Naive B cell (primary cell): ENCODE measurements at regions not wholly inside any gene's neighbourhood (a gene's known extent, or its start where the extent isn't known, plus 50 kb on each side); places are given as distances from the start of the nearest gene placed in this dataset.

Source experiments
- ATAC-seq, 2 donors: fragments of 150-1000 bp; cut with Tn5 transposase; 2 replicates each; pipeline ENCODE4 v1.10.0; 2021; ENCODE audit warnings: low read depth in 2 of 2, mild to moderate bottlenecking in 2 of 2, moderate library complexity in 2 of 2
- DNase-seq: peaks from one replicate; pipeline ENCODE4 v3.0.0; 2022
- H3K27ac Mint-ChIP-seq, 6 donors: one replicate each; pipeline ENCODE4 v1.8.0; 2020 to 2022; ENCODE audit warnings: mild to moderate bottlenecking in 6 of 6, mixed read lengths in 6 of 6, moderate library complexity in 5 of 6, inconsistent platforms in 2 of 6
- H3K27me3 Mint-ChIP-seq, 3 donors: one replicate each; pipeline ENCODE4 v1.8.0; 2021 to 2022; ENCODE audit warnings: mixed read lengths in 3 of 3, mild to moderate bottlenecking in 1 of 3
- H3K36me3 Mint-ChIP-seq, 2 donors: one replicate each; pipeline ENCODE4 v1.8.0; 2020 to 2022; ENCODE audit warnings: mixed read lengths in 2 of 2, inconsistent platforms in 1 of 2, mild to moderate bottlenecking in 1 of 2
- H3K4me1 Mint-ChIP-seq, 3 donors: one replicate each; pipeline ENCODE4 v1.8.0; 2020 to 2022; ENCODE audit warnings: mixed read lengths in 3 of 3, inconsistent platforms in 1 of 3, mild to moderate bottlenecking in 1 of 3, moderate library complexity in 1 of 3
- H3K4me3 Mint-ChIP-seq, 8 donors: one replicate each; pipeline ENCODE4 v1.8.0; 2020 to 2022; ENCODE audit warnings: mild to moderate bottlenecking in 8 of 8, mixed read lengths in 8 of 8, moderate library complexity in 8 of 8, inconsistent platforms in 2 of 8
- H3K9me3 Mint-ChIP-seq, 7 donors: one replicate each; pipeline ENCODE4 v1.8.0; 2020 to 2022; ENCODE audit warnings: mixed read lengths in 7 of 7, mild to moderate bottlenecking in 5 of 7, inconsistent platforms in 2 of 7, moderate library complexity in 1 of 7

- DNase-seq (no peak), ATAC-seq (no peak)
- H3K36me3 Mint-ChIP-seq, result no peaks in the 10 kb centered on the region
- H3K4me1 Mint-ChIP-seq, result no peaks in the 10 kb centered on the region
- no peak overlapping the region for H3K4me3 Mint-ChIP-seq
- H3K9me3 Mint-ChIP-seq, result peaks cover 4 to 31% (median 10%) of the 10 kb centered on the region in 7 donors
- no peaks in the 10 kb centered on the region for H3K27me3 Mint-ChIP-seq
- no peak overlapping the region for H3K27ac Mint-ChIP-seq
Observed at GRCh38 chr3:118262800-118263402, 771.7 kb downstream of the IGSF11 start.

GRCh38 chr3:118267588-118267987 lies 767.1 kb downstream of the IGSF11 start:
- H3K4me1 Mint-ChIP-seq, result no peaks in the 10 kb centered on the region
- no peak overlapping the region for H3K4me3 Mint-ChIP-seq
- peaks cover 3 to 30% (median 7%) of the 10 kb centered on the region in 7 donors for H3K9me3 Mint-ChIP-seq
- H3K27me3 Mint-ChIP-seq, result no peaks in the 10 kb centered on the region
- no peaks in the 10 kb centered on the region for H3K36me3 Mint-ChIP-seq
- ATAC-seq, result no peak
- no peak overlapping the region for H3K27ac Mint-ChIP-seq
- no peak for DNase-seq

DNA sequence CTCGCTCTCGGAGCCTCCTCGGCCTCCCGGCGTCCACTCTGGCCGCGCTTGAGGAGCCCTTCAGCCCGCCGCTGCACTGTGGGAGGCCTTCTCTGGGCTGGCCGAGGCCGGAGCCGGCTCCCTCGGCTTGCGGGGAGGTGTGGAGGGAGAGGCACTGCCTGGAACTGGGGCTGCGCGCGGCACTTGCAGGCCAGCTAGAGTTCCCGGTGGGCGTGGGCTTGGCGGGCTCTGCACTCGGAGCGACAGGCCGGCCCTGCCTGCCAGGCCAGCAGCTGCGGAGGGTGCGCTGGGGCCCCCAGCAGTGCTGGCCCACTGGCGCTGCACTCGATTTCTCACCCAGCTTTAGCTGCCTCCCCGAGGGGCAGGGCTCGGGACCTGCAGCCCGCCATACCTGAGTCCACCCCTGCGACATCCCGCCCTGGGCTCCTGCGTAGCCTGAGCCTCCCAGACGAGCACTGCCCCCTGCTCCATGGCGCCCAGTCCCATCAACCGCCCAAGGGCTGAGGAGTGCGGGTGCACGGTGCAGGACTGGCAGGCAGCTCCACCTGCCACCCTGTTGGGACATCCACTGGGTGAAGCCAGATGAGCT lies 765.0 kb downstream of the IGSF11 start:
- no peak overlapping the region for H3K27ac Mint-ChIP-seq
- ATAC-seq (no peak), DNase-seq (no peak)
- H3K27me3 Mint-ChIP-seq, result no peaks in the 10 kb centered on the region
- no peaks in the 10 kb centered on the region for H3K36me3 Mint-ChIP-seq
- no peaks in the 10 kb centered on the region for H3K4me1 Mint-ChIP-seq
- H3K9me3 Mint-ChIP-seq, result peaks cover 0 to 20% (median 8%) of the 10 kb centered on the region in 7 donors
- H3K4me3 Mint-ChIP-seq, result no peak overlapping the region

DNA sequence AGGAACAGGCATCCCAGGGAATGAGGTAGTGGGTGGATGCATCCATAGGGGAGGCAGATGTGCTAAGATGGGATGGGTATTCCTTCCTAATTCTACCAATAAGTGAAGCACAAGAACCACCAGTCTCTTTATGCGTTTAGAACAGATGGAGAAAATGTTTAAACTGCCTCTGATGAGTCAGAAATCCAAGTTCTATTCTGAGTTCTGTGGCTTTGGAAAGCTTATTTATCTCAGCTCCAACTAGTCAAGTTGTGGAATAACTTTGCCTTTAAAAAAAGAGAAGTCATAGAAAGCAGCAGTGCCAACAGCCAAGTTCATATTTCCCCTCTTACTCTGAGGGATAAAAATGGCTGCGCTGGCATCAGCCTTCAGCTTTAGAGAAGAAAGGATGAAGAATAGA lies 761.7 kb downstream of the IGSF11 start:
- Mint-ChIP-seq H3K27me3 (no peaks in the 10 kb centered on the region), H3K9me3 (peaks cover 0 to 12% (median 10%) of the 10 kb centered on the region in 7 donors), H3K4me1 (no peaks in the 10 kb centered on the region), H3K4me3 (no peak overlapping the region), H3K36me3 (no peaks in the 10 kb centered on the region), H3K27ac (no peak overlapping the region)
- DNase-seq (no peak), ATAC-seq (no peak)

DNA sequence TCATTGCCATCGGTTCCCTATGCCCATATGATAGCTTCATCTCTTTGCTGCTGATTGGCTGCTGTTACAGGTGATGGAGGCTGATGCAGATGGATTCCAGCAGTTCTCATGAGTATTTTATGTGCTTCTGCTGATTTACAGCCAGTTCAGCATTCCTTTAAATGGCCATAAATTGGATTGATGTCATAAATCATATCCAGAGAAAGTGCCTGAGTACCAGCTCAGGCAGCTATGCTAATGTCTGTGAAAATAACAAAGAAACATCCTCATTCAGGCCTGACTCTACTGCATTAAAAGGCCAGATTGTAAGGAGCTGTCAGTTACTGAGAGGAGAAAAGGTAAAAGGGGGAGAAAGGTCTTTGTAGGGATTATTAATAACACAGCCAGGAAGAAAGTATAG lies 756.8 kb downstream of the IGSF11 start:
- H3K36me3 Mint-ChIP-seq, result no peaks in the 10 kb centered on the region
- H3K9me3 Mint-ChIP-seq, result peaks cover 3 to 22% (median 11%) of the 10 kb centered on the region in 7 donors
- H3K27me3 Mint-ChIP-seq, result no peaks in the 10 kb centered on the region
- no peak overlapping the region for H3K27ac Mint-ChIP-seq
- DNase-seq, result no peak
- no peak for ATAC-seq
- no peaks in the 10 kb centered on the region for H3K4me1 Mint-ChIP-seq
- no peak overlapping the region for H3K4me3 Mint-ChIP-seq

GRCh38 chr3:118292841-118293240 lies 741.8 kb downstream of the IGSF11 start:
- DNase-seq (no peak), ATAC-seq (no peak)
- H3K9me3 Mint-ChIP-seq, result peaks cover 0 to 13% (median 4%) of the 10 kb centered on the region in 7 donors
- H3K36me3 Mint-ChIP-seq, result no peaks in the 10 kb centered on the region
- no peaks in the 10 kb centered on the region for H3K4me1 Mint-ChIP-seq
- no peaks in the 10 kb centered on the region for H3K27me3 Mint-ChIP-seq
- no peak overlapping the region for H3K27ac Mint-ChIP-seq
- H3K4me3 Mint-ChIP-seq, result no peak overlapping the region

DNA sequence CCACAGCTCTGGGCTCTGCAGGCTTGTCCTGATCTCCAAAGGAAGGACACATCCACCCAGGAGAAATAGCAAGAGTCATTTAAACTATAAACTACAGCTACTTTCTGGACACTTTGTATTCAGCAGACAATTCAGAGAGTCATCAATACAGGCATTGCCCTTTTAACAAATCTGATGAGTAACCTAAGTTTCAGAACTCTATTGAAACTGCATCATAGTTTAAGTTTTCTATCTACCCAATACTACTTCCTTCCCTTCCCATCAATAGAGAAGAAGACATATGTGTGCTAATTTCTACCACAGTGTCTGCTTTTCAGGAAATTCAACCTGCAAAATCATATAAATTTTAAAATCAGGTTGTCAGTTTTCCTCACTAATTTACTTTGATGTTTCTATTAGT lies 736.5 kb downstream of the IGSF11 start:
- DNase-seq (no peak), ATAC-seq (no peak)
- Mint-ChIP-seq H3K4me1 (no peaks in the 10 kb centered on the region), H3K4me3 (no peak overlapping the region), H3K36me3 (no peaks in the 10 kb centered on the region), H3K27me3 (no peaks in the 10 kb centered on the region), H3K27ac (no peak overlapping the region), H3K9me3 (peaks cover 0 to 3% (median 0%) of the 10 kb centered on the region in 7 donors)

- ATAC-seq (no peak), DNase-seq (no peak)
- no peaks in the 10 kb centered on the region for H3K4me1 Mint-ChIP-seq
- no peak overlapping the region for H3K4me3 Mint-ChIP-seq
- H3K9me3 Mint-ChIP-seq, result peaks cover 0 to 12% (median 0%) of the 10 kb centered on the region in 7 donors
- no peaks in the 10 kb centered on the region for H3K27me3 Mint-ChIP-seq
- no peaks in the 10 kb centered on the region for H3K36me3 Mint-ChIP-seq
- H3K27ac Mint-ChIP-seq, result no peak overlapping the region
Observed at GRCh38 chr3:118304557-118304956, 730.1 kb downstream of the IGSF11 start.

GRCh38 chr3:118332699-118333098 lies 701.9 kb downstream of the IGSF11 start:
- Mint-ChIP-seq H3K27ac (no peak overlapping the region), H3K27me3 (no peaks in the 10 kb centered on the region), H3K9me3 (peaks cover 7 to 30% (median 21%) of the 10 kb centered on the region in 7 donors), H3K4me1 (no peaks in the 10 kb centered on the region), H3K4me3 (no peak overlapping the region), H3K36me3 (no peaks in the 10 kb centered on the region)
- no peak for ATAC-seq
- DNase-seq, result no peak

DNA sequence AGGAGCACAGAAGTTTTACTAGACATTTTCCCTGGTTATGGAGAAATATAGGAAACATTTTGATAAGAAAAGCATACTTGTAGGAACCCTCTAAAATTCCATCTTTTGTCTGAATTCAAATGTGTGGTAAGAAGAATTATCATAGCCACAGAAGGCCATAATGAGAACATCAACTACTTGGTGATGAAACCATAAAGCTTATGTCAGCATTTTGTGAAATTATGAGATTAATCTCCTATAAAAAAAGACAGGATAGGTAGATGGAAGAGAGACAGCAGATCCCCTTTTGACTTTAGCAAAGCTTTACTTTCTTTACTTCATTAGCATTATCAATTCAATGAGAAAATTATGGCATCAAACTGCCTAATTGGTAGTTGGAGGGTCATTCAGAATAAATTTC lies 697.0 kb downstream of the IGSF11 start:
- no peak for ATAC-seq
- Mint-ChIP-seq H3K9me3 (peaks cover 2 to 18% (median 7%) of the 10 kb centered on the region in 7 donors), H3K36me3 (no peaks in the 10 kb centered on the region), H3K4me3 (no peak overlapping the region), H3K4me1 (no peaks in the 10 kb centered on the region), H3K27me3 (no peaks in the 10 kb centered on the region), H3K27ac (no peak overlapping the region)
- DNase-seq, result no peak

DNA sequence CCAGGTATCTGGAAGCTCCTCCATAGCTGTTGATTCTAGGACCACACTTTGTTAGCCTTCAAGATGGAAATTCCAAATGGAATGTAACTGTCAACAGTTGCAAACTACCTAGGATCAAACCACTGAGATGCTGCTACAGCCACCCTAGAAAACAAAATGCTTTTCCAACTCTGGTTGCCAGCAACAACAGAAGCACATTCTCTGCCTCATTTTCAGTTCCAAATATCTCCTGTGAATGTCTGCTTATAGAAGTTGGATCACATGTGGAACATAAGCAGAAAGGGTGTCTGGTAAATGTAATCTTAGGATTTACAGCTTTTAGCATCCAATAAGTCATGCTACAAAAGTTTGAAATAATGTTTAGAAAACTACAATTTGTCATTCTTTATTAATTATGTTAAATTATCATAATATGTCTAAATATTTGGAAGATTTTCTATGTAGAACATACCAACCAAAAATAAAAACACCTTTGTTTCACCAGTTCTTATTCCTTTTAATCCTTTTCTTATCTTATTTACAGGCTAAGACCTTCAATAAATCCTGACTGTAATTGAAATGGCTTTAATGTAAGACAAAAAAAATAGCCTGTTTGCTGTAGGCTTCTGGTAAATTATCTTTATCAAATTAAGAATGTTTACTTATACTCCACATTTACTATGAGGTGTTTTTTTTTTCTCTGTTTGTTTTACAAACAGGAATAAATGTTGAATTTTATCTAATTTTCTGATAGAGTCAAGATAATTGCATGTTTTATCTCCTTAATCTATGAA lies 687.1 kb downstream of the IGSF11 start:
- Mint-ChIP-seq H3K27me3 (no peaks in the 10 kb centered on the region), H3K4me1 (no peaks in the 10 kb centered on the region), H3K9me3 (peaks cover 3 to 8% (median 6%) of the 10 kb centered on the region in 7 donors), H3K27ac (no peak overlapping the region), H3K36me3 (no peaks in the 10 kb centered on the region), H3K4me3 (no peak overlapping the region)
- DNase-seq (no peak), ATAC-seq (no peak)

- Mint-ChIP-seq H3K9me3 (peaks cover 3 to 9% (median 8%) of the 10 kb centered on the region in 7 donors), H3K4me3 (no peak overlapping the region), H3K27me3 (no peaks in the 10 kb centered on the region), H3K36me3 (no peaks in the 10 kb centered on the region), H3K4me1 (no peaks in the 10 kb centered on the region), H3K27ac (no peak overlapping the region)
- no peak for DNase-seq
- no peak for ATAC-seq
Observed at GRCh38 chr3:118348169-118348557, 686.5 kb downstream of the IGSF11 start.

GRCh38 chr3:118354556-118354955 lies 680.1 kb downstream of the IGSF11 start:
- Mint-ChIP-seq H3K27ac (no peak overlapping the region), H3K27me3 (no peaks in the 10 kb centered on the region), H3K36me3 (no peaks in the 10 kb centered on the region), H3K4me1 (no peaks in the 10 kb centered on the region), H3K4me3 (no peak overlapping the region), H3K9me3 (peaks cover 21 to 71% (median 30%) of the 10 kb centered on the region in 7 donors)
- ATAC-seq (no peak), DNase-seq (no peak)

- Mint-ChIP-seq H3K4me3 (no peak overlapping the region), H3K27me3 (no peaks in the 10 kb centered on the region), H3K27ac (no peak overlapping the region), H3K4me1 (no peaks in the 10 kb centered on the region), H3K9me3 (peaks cover 8 to 24% (median 13%) of the 10 kb centered on the region in 7 donors), H3K36me3 (peaks cover 0 to 4% of the 10 kb centered on the region in 2 donors)
- DNase-seq (no peak), ATAC-seq (no peak)
Observed at GRCh38 chr3:118369892-118370491, 664.7 kb downstream of the IGSF11 start.
